Loucy (cell line): ENCODE measurements at regions not wholly inside any gene's neighbourhood (a gene's known extent, or its start where the extent isn't known, plus 50 kb on each side); places are given as distances from the start of the nearest gene placed in this dataset.

Source experiments
- H2AFZ ChIP-seq: fragments of 200-600 bp; sonication (generic); 2 replicates; pipeline ENCODE4 v1.6.0; 2016; ENCODE audit warnings: antibody characterized with exemption, mild to moderate bottlenecking, low read length, moderate library complexity
- H3F3A ChIP-seq: fragments of 200-600 bp; 2 replicates; pipeline ENCODE4 v1.6.0; 2016; ENCODE audit warnings: antibody characterized with exemption, low read depth, mild to moderate bottlenecking
- H3K27me3 ChIP-seq: fragments of 200-600 bp; sonication (generic); 2 replicates; pipeline ENCODE4 v1.6.1; 2014; ENCODE audit warnings: low read length, mild to moderate bottlenecking; ENCODE audit not compliant: insufficient read depth, poor library complexity, severe bottlenecking
- H3K36me3 ChIP-seq: fragments of 200-600 bp; sonication (generic); 2 replicates; pipeline ENCODE4 v1.6.1; 2016; ENCODE audit warnings: low read length; ENCODE audit not compliant: insufficient read depth
- H3K4me1 ChIP-seq: fragments of 200-600 bp; sonication (generic); 2 replicates; pipeline ENCODE4 v1.5.1; 2014; ENCODE audit warnings: low read length, mild to moderate bottlenecking; ENCODE audit not compliant: insufficient read depth, poor library complexity, severe bottlenecking
- H3K4me2 ChIP-seq: fragments of 200-600 bp; sonication (generic); 2 replicates; pipeline ENCODE4 v1.6.0; 2014; ENCODE audit warnings: antibody characterized with exemption, low read length, low read depth, mild to moderate bottlenecking; ENCODE audit not compliant: poor library complexity, severe bottlenecking
- H3K4me3 ChIP-seq: fragments of 200-600 bp; sonication (generic); 2 replicates; pipeline ENCODE4 v1.5.1; 2014; ENCODE audit warnings: low read length, mild to moderate bottlenecking, mixed read lengths; ENCODE audit not compliant: poor library complexity, severe bottlenecking
- H3K79me2 ChIP-seq: fragments of 200-600 bp; sonication (generic); 2 replicates; pipeline ENCODE4 v1.6.1; 2014; ENCODE audit warnings: low read length; ENCODE audit not compliant: insufficient read depth
- H3K9ac ChIP-seq: fragments of 200-600 bp; sonication (generic); 2 replicates; pipeline ENCODE4 v1.6.0; 2014; ENCODE audit warnings: mild to moderate bottlenecking, low read depth, low read length, moderate library complexity; ENCODE audit not compliant: poor library complexity, severe bottlenecking
- H3K9me2 ChIP-seq: fragments of 200-600 bp; sonication (generic); replicated peaks from 2 replicates; pipeline ENCODE4 v1.6.1; 2016; ENCODE audit warnings: low read depth, low read length, mixed read lengths
- H3K9me3 ChIP-seq: fragments of 200-600 bp; sonication (generic); 2 replicates; pipeline ENCODE4 v1.6.1; 2014; ENCODE audit warnings: mild to moderate bottlenecking, antibody characterized with exemption, low read length, low read depth; ENCODE audit not compliant: insufficient read depth
- H4K20me1 ChIP-seq: fragments of 200-600 bp; sonication (generic); 2 replicates; pipeline ENCODE4 v1.6.0; 2014; ENCODE audit warnings: antibody characterized with exemption, low read length, mild to moderate bottlenecking; ENCODE audit not compliant: insufficient read depth, poor library complexity, severe bottlenecking
- EZH2phosphoT487 ChIP-seq: fragments of 200-600 bp; IDR thresholded peaks from 2 replicates; pipeline ENCODE4 v1.6.1; 2018; ENCODE audit warnings: antibody characterized with exemption, mild to moderate bottlenecking, moderate library complexity, borderline replicate concordance
- TF ChIP-seq, protein P1 (sequence below): fragments of 200-600 bp; sonication (generic); conservative IDR thresholded peaks from 2 replicates; pipeline ENCODE4 v1.5.1; 2014; ENCODE audit warnings: mild to moderate bottlenecking, antibody characterized with exemption, low read length

- TF ChIP-seq, protein P1, sequence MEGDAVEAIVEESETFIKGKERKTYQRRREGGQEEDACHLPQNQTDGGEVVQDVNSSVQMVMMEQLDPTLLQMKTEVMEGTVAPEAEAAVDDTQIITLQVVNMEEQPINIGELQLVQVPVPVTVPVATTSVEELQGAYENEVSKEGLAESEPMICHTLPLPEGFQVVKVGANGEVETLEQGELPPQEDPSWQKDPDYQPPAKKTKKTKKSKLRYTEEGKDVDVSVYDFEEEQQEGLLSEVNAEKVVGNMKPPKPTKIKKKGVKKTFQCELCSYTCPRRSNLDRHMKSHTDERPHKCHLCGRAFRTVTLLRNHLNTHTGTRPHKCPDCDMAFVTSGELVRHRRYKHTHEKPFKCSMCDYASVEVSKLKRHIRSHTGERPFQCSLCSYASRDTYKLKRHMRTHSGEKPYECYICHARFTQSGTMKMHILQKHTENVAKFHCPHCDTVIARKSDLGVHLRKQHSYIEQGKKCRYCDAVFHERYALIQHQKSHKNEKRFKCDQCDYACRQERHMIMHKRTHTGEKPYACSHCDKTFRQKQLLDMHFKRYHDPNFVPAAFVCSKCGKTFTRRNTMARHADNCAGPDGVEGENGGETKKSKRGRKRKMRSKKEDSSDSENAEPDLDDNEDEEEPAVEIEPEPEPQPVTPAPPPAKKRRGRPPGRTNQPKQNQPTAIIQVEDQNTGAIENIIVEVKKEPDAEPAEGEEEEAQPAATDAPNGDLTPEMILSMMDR = no peak
- no peak for TF ChIP-seq EZH2phosphoT487
- Histone ChIP-seq H3K4me1 (no peaks in the 10 kb centered on the region), H3K4me3 (no peak overlapping the region), H3F3A (no peaks in the 10 kb centered on the region), H3K9me3 (no peaks in the 10 kb centered on the region), H3K9me2 (no peaks in the 10 kb centered on the region), H3K36me3 (no peaks in the 10 kb centered on the region), H3K9ac (no peak overlapping the region), H2AFZ (no peak overlapping the region), H3K4me2 (no peak overlapping the region), H3K79me2 (no peaks in the 10 kb centered on the region), H4K20me1 (no peaks in the 10 kb centered on the region), H3K27me3 (no peaks in the 10 kb centered on the region)
These were observed 1013.9 kb downstream of the EFNA5 start for GRCh38 chr5:106656821-106657220.

DNA sequence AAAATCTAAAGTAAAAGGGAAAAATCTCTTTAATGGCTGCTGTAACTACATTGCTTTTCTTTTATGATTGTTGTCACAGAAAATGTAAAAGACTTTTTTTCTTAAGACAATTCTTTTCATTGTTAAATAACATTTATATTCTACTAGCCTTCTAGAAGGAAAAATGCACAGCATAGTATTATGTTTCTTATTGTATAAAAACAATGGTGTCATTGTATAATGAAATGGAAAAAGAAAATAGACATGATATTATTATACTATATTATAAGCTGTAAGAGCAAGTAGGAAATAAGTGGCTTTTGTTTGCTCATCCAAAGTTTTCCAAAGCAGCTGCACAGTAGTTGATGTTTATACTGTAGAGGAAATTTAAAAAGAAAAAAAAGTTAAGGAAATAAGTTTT is 1021.7 kb downstream of the EFNA5 start:
- Histone ChIP-seq H4K20me1 (no peaks in the 10 kb centered on the region), H2AFZ (no peak overlapping the region), H3K4me2 (no peak overlapping the region), H3K4me1 (no peaks in the 10 kb centered on the region), H3K9me3 (no peaks in the 10 kb centered on the region), H3K9ac (no peak overlapping the region), H3K27me3 (no peaks in the 10 kb centered on the region), H3K79me2 (no peaks in the 10 kb centered on the region), H3K36me3 (no peaks in the 10 kb centered on the region), H3K9me2 (no peaks in the 10 kb centered on the region), H3F3A (no peaks in the 10 kb centered on the region), H3K4me3 (no peak overlapping the region)
- TF ChIP-seq EZH2phosphoT487 = no peak
- TF ChIP-seq, protein P1 = no peak

- no peak overlapping the region for H3K9ac ChIP-seq
- no peak overlapping the region for H3K4me2 ChIP-seq
- no peaks in the 10 kb centered on the region for H4K20me1 ChIP-seq
- no peak overlapping the region for H2AFZ ChIP-seq
- H3K36me3 ChIP-seq = no peaks in the 10 kb centered on the region
- H3K4me3 ChIP-seq = no peak overlapping the region
- TF ChIP-seq EZH2phosphoT487 = no peak
- TF ChIP-seq, protein P1 = no peak
- H3K9me3 ChIP-seq = no peaks in the 10 kb centered on the region
- no peaks in the 10 kb centered on the region for H3K79me2 ChIP-seq
- H3F3A ChIP-seq = no peaks in the 10 kb centered on the region
- H3K9me2 ChIP-seq = no peaks in the 10 kb centered on the region
- H3K4me1 ChIP-seq = no peaks in the 10 kb centered on the region
- no peaks in the 10 kb centered on the region for H3K27me3 ChIP-seq
These were observed 1022.3 kb downstream of the EFNA5 start for GRCh38 chr5:106648401-106648800.
